ENCODE measurements at regions not wholly inside any gene's neighbourhood (a gene's known extent, or its start where the extent isn't known, plus 50 kb on each side); places are given as distances from the start of the nearest gene placed in this dataset.

- no peak for TF ChIP-seq CTCF (IDR thresholded peaks at IDR 0.05; ENCODE audit: unreplicated experiment)
- H3K27me3 Mint-ChIP-seq = no peaks in the 10 kb centered on the region
- H3K4me3 Mint-ChIP-seq (ENCODE audit: low read depth) = no peak overlapping the region
- H3K36me3 Mint-ChIP-seq (ENCODE audit: insufficient read depth) = no peaks in the 10 kb centered on the region
- no peaks in the 10 kb centered on the region for H3K9me3 Mint-ChIP-seq (ENCODE audit: low read depth)
- DNase-seq (ENCODE audit: low spot score, unreplicated experiment) = no peak
- H3K4me1 Mint-ChIP-seq (ENCODE audit: low read depth) = peaks cover 3% of the 10 kb centered on the region
- no peak overlapping the region for H3K27ac Mint-ChIP-seq
These were observed 183.7 kb downstream of the ISL1 start for GRCh38 chr5:51566953-51567352.

GRCh38 chr5:51567636-51568035, 184.4 kb downstream of the ISL1 start:
- no peak for DNase-seq (ENCODE audit: low spot score, unreplicated experiment)
- Mint-ChIP-seq H3K36me3 (ENCODE audit: insufficient read depth) (no peaks in the 10 kb centered on the region), H3K9me3 (ENCODE audit: low read depth) (no peaks in the 10 kb centered on the region), H3K4me3 (ENCODE audit: low read depth) (no peak overlapping the region), H3K27ac (no peak overlapping the region), H3K27me3 (no peaks in the 10 kb centered on the region), H3K4me1 (ENCODE audit: low read depth) (peaks cover 3% of the 10 kb centered on the region)
- TF ChIP-seq CTCF (IDR thresholded peaks at IDR 0.05; ENCODE audit: unreplicated experiment) = no peak

- Mint-ChIP-seq H3K9me3 (ENCODE audit: low read depth) (peaks cover 12% of the 10 kb centered on the region), H3K36me3 (ENCODE audit: insufficient read depth) (no peaks in the 10 kb centered on the region), H3K4me3 (ENCODE audit: low read depth) (no peak overlapping the region), H3K27ac (no peak overlapping the region), H3K4me1 (ENCODE audit: low read depth) (no peaks in the 10 kb centered on the region), H3K27me3 (no peaks in the 10 kb centered on the region)
- DNase-seq (ENCODE audit: low spot score, unreplicated experiment) = no peak
- no peak for TF ChIP-seq CTCF (IDR thresholded peaks at IDR 0.05; ENCODE audit: unreplicated experiment)
These were observed 190.6 kb downstream of the ISL1 start for GRCh38 chr5:51573835-51574234.

- no peak for DNase-seq (ENCODE audit: low spot score, unreplicated experiment)
- no peak overlapping the region for H3K4me3 Mint-ChIP-seq (ENCODE audit: low read depth)
- H3K27ac Mint-ChIP-seq = no peak overlapping the region
- no peaks in the 10 kb centered on the region for H3K9me3 Mint-ChIP-seq (ENCODE audit: low read depth)
- no peak for TF ChIP-seq CTCF (IDR thresholded peaks at IDR 0.05; ENCODE audit: unreplicated experiment)
- H3K4me1 Mint-ChIP-seq (ENCODE audit: low read depth) = peaks cover 4% of the 10 kb centered on the region
- H3K27me3 Mint-ChIP-seq = no peaks in the 10 kb centered on the region
- H3K36me3 Mint-ChIP-seq (ENCODE audit: insufficient read depth) = no peaks in the 10 kb centered on the region
These were observed 199.7 kb downstream of the ISL1 start for GRCh38 chr5:51582871-51583394.

GRCh38 chr5:51598026-51598425, 214.8 kb downstream of the ISL1 start:
- Mint-ChIP-seq H3K27ac (no peak overlapping the region), H3K4me3 (ENCODE audit: low read depth) (no peak overlapping the region), H3K9me3 (ENCODE audit: low read depth) (no peaks in the 10 kb centered on the region), H3K27me3 (no peaks in the 10 kb centered on the region), H3K4me1 (ENCODE audit: low read depth) (no peaks in the 10 kb centered on the region), H3K36me3 (ENCODE audit: insufficient read depth) (no peaks in the 10 kb centered on the region)
- no peak for TF ChIP-seq CTCF (IDR thresholded peaks at IDR 0.05; ENCODE audit: unreplicated experiment)
- DNase-seq (ENCODE audit: low spot score, unreplicated experiment) = no peak

Measured in progenitor cell of endocrine pancreas (in vitro differentiated cells).